WERI-Rb-1 (cell line): ENCODE measurements at regions not wholly inside any gene's neighbourhood (a gene's known extent, or its start where the extent isn't known, plus 50 kb on each side); places are given as distances from the start of the nearest gene placed in this dataset.

ENCODE experiments used
- DNase-seq: peaks from one replicate; pipeline ENCODE4 v3.0.0-alpha.2; 2020
- H3K27ac ChIP-seq: fragments of 250-450 bp; sonication (Bioruptor Pico); 2 replicates; pipeline ENCODE4 v1.5.1; 2020; ENCODE audit warnings: mild to moderate bottlenecking, moderate library complexity
- H3K27me3 ChIP-seq: fragments of 250-450 bp; sonication (Bioruptor Pico); 2 replicates; pipeline ENCODE4 v1.5.1; 2021; ENCODE audit warnings: mild to moderate bottlenecking, low read depth, moderate library complexity; ENCODE audit not compliant: insufficient read depth, severe bottlenecking
- H3K36me3 ChIP-seq: fragments of 250-450 bp; sonication (Bioruptor Pico); 2 replicates; pipeline ENCODE4 v1.5.1; 2020; ENCODE audit warnings: mild to moderate bottlenecking, moderate library complexity
- H3K4me3 ChIP-seq: 2 replicates; pipeline ENCODE4 v1.5.1; 2011; ENCODE audit warnings: low read depth, mild to moderate bottlenecking, control low read depth, low read length
- H3K9me3 ChIP-seq: fragments of 250-450 bp; sonication (Bioruptor Pico); 2 replicates; pipeline ENCODE4 v1.5.1; 2021; ENCODE audit warnings: mild to moderate bottlenecking, moderate library complexity; ENCODE audit not compliant: severe bottlenecking
- TF ChIP-seq, protein P1 (sequence below): IDR thresholded peaks from 2 replicates; pipeline ENCODE4 v1.5.1; 2011; ENCODE audit warnings: low read depth, mild to moderate bottlenecking, control low read depth, inconsistent platforms, low read length

DNA sequence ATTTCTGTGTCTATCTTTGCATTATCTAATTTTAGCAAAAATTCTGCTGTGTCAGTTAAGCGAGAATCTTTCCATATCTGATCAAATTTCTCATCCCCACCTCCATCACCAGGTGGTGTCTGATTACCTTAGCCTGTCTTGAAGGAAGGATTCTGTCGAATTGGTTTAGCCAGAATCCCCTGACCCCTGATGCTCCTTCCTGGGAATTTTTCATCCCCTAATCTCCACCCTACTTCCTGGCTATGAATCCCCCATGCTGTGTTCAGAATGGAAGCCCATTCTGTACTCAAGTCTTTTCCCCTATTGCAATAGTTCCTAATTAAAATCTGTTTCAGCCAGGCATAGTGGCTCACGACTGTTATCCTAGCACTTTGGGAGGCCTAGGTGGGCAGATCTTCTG, 216.1 kb downstream of the SKIDA1 start:
- Histone ChIP-seq H3K36me3 (no peaks in the 10 kb centered on the region), H3K4me3 (no peak overlapping the region), H3K27me3 (no peaks in the 10 kb centered on the region), H3K9me3 (no peaks in the 10 kb centered on the region), H3K27ac (no peak overlapping the region)
- DNase-seq, result no peak
- TF ChIP-seq, protein P1, sequence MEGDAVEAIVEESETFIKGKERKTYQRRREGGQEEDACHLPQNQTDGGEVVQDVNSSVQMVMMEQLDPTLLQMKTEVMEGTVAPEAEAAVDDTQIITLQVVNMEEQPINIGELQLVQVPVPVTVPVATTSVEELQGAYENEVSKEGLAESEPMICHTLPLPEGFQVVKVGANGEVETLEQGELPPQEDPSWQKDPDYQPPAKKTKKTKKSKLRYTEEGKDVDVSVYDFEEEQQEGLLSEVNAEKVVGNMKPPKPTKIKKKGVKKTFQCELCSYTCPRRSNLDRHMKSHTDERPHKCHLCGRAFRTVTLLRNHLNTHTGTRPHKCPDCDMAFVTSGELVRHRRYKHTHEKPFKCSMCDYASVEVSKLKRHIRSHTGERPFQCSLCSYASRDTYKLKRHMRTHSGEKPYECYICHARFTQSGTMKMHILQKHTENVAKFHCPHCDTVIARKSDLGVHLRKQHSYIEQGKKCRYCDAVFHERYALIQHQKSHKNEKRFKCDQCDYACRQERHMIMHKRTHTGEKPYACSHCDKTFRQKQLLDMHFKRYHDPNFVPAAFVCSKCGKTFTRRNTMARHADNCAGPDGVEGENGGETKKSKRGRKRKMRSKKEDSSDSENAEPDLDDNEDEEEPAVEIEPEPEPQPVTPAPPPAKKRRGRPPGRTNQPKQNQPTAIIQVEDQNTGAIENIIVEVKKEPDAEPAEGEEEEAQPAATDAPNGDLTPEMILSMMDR, result no peak

DNA sequence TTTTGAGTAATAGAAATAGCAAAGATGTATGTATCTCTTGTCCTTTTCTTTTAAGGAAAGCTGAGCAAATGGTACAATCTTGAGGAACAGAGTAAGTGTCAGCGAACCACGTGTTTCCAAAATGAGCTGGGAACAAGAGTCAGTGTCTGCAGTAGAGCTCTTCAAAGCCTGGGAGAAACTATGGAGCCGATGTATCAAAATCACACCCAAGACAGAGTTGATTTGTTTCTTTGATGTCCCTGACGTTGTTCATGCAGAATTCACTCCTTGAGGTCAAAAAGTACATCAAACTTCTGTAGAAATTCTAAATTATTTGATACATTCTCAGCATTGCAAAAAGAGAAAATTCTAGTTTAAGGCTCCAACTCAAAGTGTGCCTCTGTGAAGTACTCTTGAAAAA, 216.5 kb downstream of the SKIDA1 start:
- Histone ChIP-seq H3K4me3 (no peak overlapping the region), H3K36me3 (no peaks in the 10 kb centered on the region), H3K9me3 (no peaks in the 10 kb centered on the region), H3K27me3 (no peaks in the 10 kb centered on the region), H3K27ac (no peak overlapping the region)
- TF ChIP-seq, protein P1, result no peak
- no peak for DNase-seq

DNA sequence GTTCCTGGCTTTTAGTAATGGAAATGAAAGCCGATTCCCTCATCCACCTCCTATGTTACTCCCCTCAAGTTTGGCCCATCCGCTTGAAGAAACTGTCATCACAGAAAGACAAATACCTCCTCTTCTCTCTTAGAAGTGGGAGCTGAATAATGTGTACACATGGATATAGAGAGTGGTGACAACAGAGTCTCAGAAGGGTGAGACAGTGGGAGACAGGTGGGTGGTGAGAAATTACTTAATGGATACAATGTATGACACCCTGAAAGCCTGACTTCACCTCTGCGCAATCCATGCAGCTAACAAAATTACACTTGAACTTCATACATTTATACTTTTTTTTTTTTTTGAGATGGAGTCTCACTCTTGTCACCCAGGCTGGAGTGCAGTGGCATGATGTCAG, 217.5 kb downstream of the SKIDA1 start:
- Histone ChIP-seq H3K27me3 (no peaks in the 10 kb centered on the region), H3K9me3 (no peaks in the 10 kb centered on the region), H3K27ac (no peak overlapping the region), H3K36me3 (no peaks in the 10 kb centered on the region), H3K4me3 (no peak overlapping the region)
- no peak for DNase-seq
- TF ChIP-seq, protein P1, result no peak

DNA sequence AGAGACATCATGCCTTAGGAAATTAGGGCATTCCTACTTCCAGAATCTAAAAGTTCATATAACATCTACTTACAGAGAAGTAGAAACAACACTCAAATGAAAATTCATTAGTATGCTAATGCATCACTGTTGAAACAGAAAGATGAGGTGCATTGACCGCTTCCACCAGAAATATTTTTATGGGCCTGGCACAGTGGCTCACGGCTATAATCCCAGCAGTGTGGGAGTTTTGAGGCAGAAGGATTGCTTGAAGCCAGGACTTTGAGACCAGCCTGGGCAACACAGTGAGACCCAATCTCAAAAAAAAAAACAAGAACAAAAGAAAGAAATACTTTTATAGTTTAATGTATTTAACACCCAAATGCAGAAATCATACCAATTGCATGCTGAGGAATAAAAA, 220.9 kb downstream of the SKIDA1 start:
- DNase-seq, result no peak
- H3K27me3 ChIP-seq, result no peaks in the 10 kb centered on the region
- TF ChIP-seq, protein P1, result no peak
- H3K27ac ChIP-seq, result no peak overlapping the region
- H3K4me3 ChIP-seq, result no peak overlapping the region
- no peaks in the 10 kb centered on the region for H3K9me3 ChIP-seq
- no peaks in the 10 kb centered on the region for H3K36me3 ChIP-seq

DNA sequence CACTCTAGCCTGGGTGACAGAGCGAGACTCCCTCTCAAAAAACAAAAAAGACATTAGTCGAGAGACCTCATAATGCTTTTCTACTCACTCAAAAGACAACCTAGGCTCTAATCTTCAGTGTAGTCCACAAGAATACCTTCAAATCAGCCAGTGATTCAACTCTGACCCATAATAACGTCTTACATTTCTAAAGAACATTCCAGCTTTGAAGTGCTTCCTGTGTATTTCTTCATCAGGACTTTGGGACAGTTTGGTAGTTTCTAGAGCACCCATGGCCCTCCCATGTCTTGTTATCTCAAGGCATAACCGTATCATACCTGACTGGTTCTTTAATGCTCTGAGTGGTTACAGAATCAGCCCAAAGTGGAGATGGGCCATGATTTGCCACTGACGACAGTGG, 221.3 kb downstream of the SKIDA1 start:
- TF ChIP-seq, protein P1, result no peak
- H3K4me3 ChIP-seq, result no peak overlapping the region
- DNase-seq, result no peak
- no peaks in the 10 kb centered on the region for H3K27me3 ChIP-seq
- no peaks in the 10 kb centered on the region for H3K9me3 ChIP-seq
- no peaks in the 10 kb centered on the region for H3K36me3 ChIP-seq
- H3K27ac ChIP-seq, result no peak overlapping the region

DNA sequence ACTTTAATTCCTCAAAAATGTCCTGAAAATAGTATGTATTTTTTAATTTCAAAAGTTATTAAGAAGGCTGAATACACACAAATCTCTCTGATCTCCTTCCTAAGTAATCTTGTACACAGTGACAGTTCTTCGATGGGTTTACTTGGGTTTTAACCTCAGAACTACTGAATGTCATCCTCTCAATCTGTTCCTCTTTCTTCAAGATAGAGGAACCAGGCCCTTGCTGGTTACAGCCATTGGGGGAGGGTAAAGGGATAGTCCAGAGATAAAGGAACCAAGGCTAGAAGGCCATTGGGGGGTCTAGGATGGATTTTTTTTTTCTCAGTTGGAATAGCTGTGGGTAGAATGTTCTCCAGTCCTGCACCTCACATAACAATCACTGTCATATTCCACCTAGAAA, 224.9 kb downstream of the SKIDA1 start:
- no peak overlapping the region for H3K4me3 ChIP-seq
- no peak overlapping the region for H3K27ac ChIP-seq
- H3K27me3 ChIP-seq, result no peaks in the 10 kb centered on the region
- TF ChIP-seq, protein P1, result no peak
- no peaks in the 10 kb centered on the region for H3K9me3 ChIP-seq
- H3K36me3 ChIP-seq, result no peaks in the 10 kb centered on the region
- no peak for DNase-seq
